ENCODE measurements at regions not wholly inside any gene's neighbourhood (a gene's known extent, or its start where the extent isn't known, plus 50 kb on each side); places are given as distances from the start of the nearest gene placed in this dataset.

DNA sequence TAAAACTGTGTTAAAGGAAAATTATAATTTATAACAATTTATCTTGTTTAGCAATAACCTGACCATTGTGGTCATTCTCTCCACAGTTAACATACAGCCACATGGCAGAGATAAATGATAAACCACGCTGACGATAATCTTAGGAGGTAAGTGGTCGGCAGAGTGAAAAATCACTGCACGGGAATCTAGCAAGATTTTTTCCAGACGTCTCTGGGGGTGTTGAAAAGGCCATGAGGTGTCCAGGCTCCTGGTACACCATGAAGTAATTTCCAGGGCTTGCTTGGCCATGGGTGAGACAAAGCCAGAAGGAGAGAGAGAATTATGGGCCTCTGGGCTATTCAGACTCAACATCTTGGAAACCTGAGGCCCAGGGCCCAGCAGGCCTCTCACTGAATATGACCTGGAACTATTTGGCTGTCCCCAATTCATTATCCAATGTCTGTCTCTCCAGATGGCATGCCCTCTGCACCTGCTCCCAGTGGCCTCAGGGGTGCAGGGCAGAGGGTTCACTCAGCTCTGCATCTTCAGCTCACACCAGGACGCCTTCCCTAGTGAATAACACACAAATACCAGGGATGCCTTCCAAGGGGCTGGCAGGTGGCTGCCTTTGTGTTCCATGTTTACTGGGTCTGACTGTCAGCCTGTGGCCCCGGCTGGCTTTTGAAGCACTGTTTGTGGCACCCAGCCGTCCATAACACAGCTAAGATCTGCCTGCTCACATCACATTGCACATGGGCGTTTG is 590.4 kb upstream of the PFKP start:
- Histone ChIP-seq H3K4me3 (ENCODE audit: low read depth in 1 of 5, low read length in 5 of 5) (no peak overlapping the region), H3K9ac (ENCODE audit: low read length in 5 of 5) (no peak overlapping the region)

DNA sequence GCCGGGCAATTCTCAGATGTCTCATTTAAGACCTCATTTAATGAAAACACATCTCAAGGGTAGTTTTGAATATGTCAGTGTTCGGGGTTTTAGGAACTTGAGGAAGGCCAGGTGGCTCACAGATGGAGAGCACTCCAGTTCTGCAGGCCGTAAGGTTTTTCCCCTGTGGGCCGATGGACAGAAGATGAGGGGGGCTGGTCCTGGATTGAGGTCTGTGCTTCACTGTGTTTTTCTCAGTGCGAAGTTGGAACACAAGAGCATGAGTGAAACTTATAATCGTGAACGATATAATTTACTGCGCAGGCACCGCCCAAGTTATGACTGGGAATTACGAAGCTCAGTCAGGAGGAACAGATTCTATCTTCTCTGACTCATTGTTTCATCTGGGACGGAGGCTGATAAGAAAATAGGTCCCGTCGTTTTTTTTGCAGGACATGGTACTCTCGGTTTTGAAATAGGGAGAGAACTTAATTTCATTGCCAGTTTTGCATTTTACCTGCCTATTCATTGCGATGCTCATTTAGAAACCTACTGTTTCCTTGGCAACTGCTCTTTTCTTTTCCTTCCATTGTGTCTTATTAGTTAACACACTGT is 591.0 kb upstream of the PFKP start:
- Histone ChIP-seq H3K4me3 (ENCODE audit: low read depth in 1 of 5, low read length in 5 of 5) (no peak overlapping the region), H3K27ac (ENCODE audit: low read depth, low read length) (peak overlapping the region; percentile 44), H3K36me3 (ENCODE audit: control insufficient read depth in 5 of 5, insufficient read depth in 5 of 5, low read length in 5 of 5) (no peaks in the 10 kb centered on the region), H3K4me1 (ENCODE audit: control insufficient read depth in 5 of 5, insufficient read depth in 5 of 5, low read length in 5 of 5) (no peaks in the 10 kb centered on the region), H3K9ac (ENCODE audit: low read length in 5 of 5) (no peak overlapping the region), H3K9me3 (ENCODE audit: control insufficient read depth in 5 of 5, low read length in 5 of 5) (peaks cover 0 to 9% (median 0%) of the 10 kb centered on the region in 5 donors), H3K27me3 (ENCODE audit: control insufficient read depth in 5 of 5, insufficient read depth in 4 of 5, low read length in 5 of 5) (peaks cover 0 to 3% (median 0%) of the 10 kb centered on the region in 5 donors)

More for the DNA sequence above, 590.4 kb upstream of the PFKP start:
- H3K27ac ChIP-seq (ENCODE audit: low read depth, low read length): no peak overlapping the region
- no peaks in the 10 kb centered on the region for H3K36me3 ChIP-seq (ENCODE audit: control insufficient read depth in 5 of 5, insufficient read depth in 5 of 5, low read length in 5 of 5)
- H3K4me1 ChIP-seq (ENCODE audit: control insufficient read depth in 5 of 5, insufficient read depth in 5 of 5, low read length in 5 of 5): no peaks in the 10 kb centered on the region
- H3K9me3 ChIP-seq (ENCODE audit: control insufficient read depth in 5 of 5, low read length in 5 of 5): peaks cover 0 to 9% (median 0%) of the 10 kb centered on the region in 5 donors
- H3K27me3 ChIP-seq (ENCODE audit: control insufficient read depth in 5 of 5, insufficient read depth in 4 of 5, low read length in 5 of 5): peaks cover 0 to 3% (median 0%) of the 10 kb centered on the region in 5 donors

DNA sequence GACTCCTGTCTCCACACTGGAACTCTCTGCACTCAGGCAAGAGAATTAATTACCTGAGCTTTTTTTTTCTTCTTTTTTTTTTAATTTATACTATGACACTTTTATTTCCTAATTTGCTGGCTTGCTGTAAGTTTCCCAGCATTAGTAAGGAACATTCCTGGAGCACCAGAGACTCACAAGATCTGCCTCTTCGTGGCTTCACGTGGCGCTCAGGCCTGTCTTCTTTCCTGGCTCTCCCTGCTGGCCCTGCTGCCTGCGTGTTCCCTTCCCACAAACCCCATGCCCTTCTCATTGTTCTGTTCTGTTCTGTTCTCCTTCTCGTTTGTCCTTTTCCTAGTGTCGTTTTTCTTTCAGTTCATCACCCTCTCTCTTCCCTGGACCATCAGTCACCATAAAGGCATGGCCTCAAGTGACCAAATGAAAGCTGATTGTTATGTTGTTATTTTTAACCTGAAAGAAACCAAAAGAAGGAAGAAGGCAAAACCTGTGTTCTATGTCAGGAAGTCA is 591.6 kb upstream of the PFKP start:
- H3K27me3 ChIP-seq (ENCODE audit: control insufficient read depth in 5 of 5, insufficient read depth in 4 of 5, low read length in 5 of 5): peaks cover 0 to 3% (median 0%) of the 10 kb centered on the region in 5 donors
- no peaks in the 10 kb centered on the region for H3K4me1 ChIP-seq (ENCODE audit: control insufficient read depth in 5 of 5, insufficient read depth in 5 of 5, low read length in 5 of 5)
- H3K4me3 ChIP-seq (ENCODE audit: low read depth in 1 of 5, low read length in 5 of 5): no peak overlapping the region
- peaks cover 0 to 9% (median 0%) of the 10 kb centered on the region in 5 donors for H3K9me3 ChIP-seq (ENCODE audit: control insufficient read depth in 5 of 5, low read length in 5 of 5)
- no peak overlapping the region for H3K9ac ChIP-seq (ENCODE audit: low read length in 5 of 5)
- peak overlapping the region; percentile 44 for H3K27ac ChIP-seq (ENCODE audit: low read depth, low read length)
- H3K36me3 ChIP-seq (ENCODE audit: control insufficient read depth in 5 of 5, insufficient read depth in 5 of 5, low read length in 5 of 5): no peaks in the 10 kb centered on the region

DNA sequence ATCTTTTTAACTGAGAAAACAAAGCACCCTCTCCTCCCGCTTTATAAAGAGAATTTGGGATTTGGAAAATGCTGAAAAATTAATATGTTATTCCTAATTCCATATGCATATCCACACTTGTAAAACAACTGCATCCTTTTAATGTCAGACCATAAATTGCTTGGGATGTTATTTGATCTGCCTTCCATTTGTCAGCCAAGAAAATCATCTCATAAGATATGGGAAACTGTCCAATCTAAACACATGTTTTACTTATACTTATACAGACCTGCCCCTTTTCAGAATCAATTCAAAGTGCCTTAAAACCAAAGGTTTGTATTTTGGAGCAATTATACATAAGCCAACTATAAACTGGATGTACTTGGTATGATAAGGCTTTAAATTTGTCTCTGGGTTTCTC is 595.5 kb upstream of the PFKP start:
- Histone ChIP-seq H3K4me3 (ENCODE audit: low read depth in 1 of 5, low read length in 5 of 5) (no peak overlapping the region), H3K27ac (ENCODE audit: low read depth, low read length) (no peak overlapping the region), H3K4me1 (ENCODE audit: control insufficient read depth in 5 of 5, insufficient read depth in 5 of 5, low read length in 5 of 5) (peaks cover 0 to 8% (median 0%) of the 10 kb centered on the region in 5 donors), H3K9me3 (ENCODE audit: control insufficient read depth in 5 of 5, low read length in 5 of 5) (peaks cover 0 to 9% (median 0%) of the 10 kb centered on the region in 5 donors), H3K36me3 (ENCODE audit: control insufficient read depth in 5 of 5, insufficient read depth in 5 of 5, low read length in 5 of 5) (no peaks in the 10 kb centered on the region), H3K9ac (ENCODE audit: low read length in 5 of 5) (no peak overlapping the region), H3K27me3 (ENCODE audit: control insufficient read depth in 5 of 5, insufficient read depth in 4 of 5, low read length in 5 of 5) (no peaks in the 10 kb centered on the region)

DNA sequence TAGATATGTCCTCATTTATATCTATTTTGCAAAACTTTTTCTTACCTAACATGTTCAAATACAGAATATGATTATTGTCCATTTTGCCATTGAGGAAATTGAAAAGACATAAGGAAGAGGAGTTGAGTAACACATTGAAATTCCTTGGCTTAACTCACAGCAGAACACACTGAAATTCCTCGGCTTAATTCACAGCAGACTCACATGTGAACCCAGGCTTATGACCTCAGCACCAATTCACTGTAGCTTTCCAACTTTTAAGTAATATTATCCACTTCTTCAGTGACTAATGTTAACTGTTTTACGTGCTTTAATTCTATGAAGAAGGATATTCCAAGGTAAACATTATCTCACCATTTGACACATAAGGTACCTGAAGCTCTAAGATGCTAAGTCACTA is 597.5 kb upstream of the PFKP start:
- Histone ChIP-seq H3K9ac (ENCODE audit: low read length in 5 of 5) (no peak overlapping the region), H3K4me1 (ENCODE audit: control insufficient read depth in 5 of 5, insufficient read depth in 5 of 5, low read length in 5 of 5) (peaks cover 0 to 8% (median 0%) of the 10 kb centered on the region in 5 donors), H3K36me3 (ENCODE audit: control insufficient read depth in 5 of 5, insufficient read depth in 5 of 5, low read length in 5 of 5) (no peaks in the 10 kb centered on the region), H3K27ac (ENCODE audit: low read depth, low read length) (no peak overlapping the region), H3K9me3 (ENCODE audit: control insufficient read depth in 5 of 5, low read length in 5 of 5) (peaks cover 0 to 9% (median 2%) of the 10 kb centered on the region in 5 donors), H3K27me3 (ENCODE audit: control insufficient read depth in 5 of 5, insufficient read depth in 4 of 5, low read length in 5 of 5) (no peaks in the 10 kb centered on the region), H3K4me3 (ENCODE audit: low read depth in 1 of 5, low read length in 5 of 5) (no peak overlapping the region)

DNA sequence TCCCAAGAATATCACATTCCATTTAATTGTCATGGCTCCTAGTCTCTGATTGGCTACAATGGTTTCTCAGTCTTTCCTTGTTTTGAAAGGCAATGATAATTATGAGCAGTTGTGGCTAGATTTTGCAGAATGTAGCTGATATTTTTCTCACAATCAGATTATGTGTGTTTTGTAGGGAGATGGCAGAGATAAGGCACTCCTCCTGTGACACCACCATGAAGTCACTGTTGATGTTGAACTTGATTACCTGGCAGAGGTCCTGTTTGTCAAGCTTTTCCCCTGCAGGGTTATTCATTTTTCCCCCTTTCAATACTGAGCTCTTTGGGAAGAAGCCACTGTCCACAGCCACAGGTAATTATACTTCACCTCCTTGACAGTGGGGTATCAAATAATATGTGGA is 602.9 kb upstream of the PFKP start:
- Histone ChIP-seq H3K9ac (ENCODE audit: low read length in 5 of 5) (no peak overlapping the region), H3K27me3 (ENCODE audit: control insufficient read depth in 5 of 5, insufficient read depth in 4 of 5, low read length in 5 of 5) (no peaks in the 10 kb centered on the region), H3K27ac (ENCODE audit: low read depth, low read length) (no peak overlapping the region), H3K4me1 (ENCODE audit: control insufficient read depth in 5 of 5, insufficient read depth in 5 of 5, low read length in 5 of 5) (no peaks in the 10 kb centered on the region), H3K36me3 (ENCODE audit: control insufficient read depth in 5 of 5, insufficient read depth in 5 of 5, low read length in 5 of 5) (no peaks in the 10 kb centered on the region), H3K9me3 (ENCODE audit: control insufficient read depth in 5 of 5, low read length in 5 of 5) (peaks cover 0 to 9% (median 0%) of the 10 kb centered on the region in 5 donors), H3K4me3 (ENCODE audit: low read depth in 1 of 5, low read length in 5 of 5) (no peak overlapping the region)

DNA sequence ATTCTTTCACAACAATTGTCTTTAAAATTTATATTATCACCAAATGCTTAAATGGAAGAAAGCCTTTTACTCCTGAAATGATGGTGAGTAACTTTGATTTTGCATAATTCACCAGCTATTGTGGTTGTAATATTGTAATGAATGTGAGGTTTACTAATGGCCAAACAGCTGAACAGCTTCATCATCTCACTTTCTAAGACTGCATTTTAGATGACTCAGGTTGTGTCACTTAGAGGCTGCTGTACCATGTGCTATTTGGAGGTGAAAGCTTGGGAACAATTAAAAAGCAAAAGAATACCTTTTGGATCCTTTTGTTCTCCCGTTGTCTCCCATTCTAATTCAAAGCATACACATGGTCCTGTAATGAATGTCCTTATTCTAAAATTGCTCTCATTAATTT is 604.0 kb upstream of the PFKP start:
- Histone ChIP-seq H3K27ac (ENCODE audit: low read depth, low read length) (no peak overlapping the region), H3K36me3 (ENCODE audit: control insufficient read depth in 5 of 5, insufficient read depth in 5 of 5, low read length in 5 of 5) (no peaks in the 10 kb centered on the region), H3K4me1 (ENCODE audit: control insufficient read depth in 5 of 5, insufficient read depth in 5 of 5, low read length in 5 of 5) (no peaks in the 10 kb centered on the region), H3K9me3 (ENCODE audit: control insufficient read depth in 5 of 5, low read length in 5 of 5) (peaks cover 0 to 9% (median 0%) of the 10 kb centered on the region in 5 donors), H3K27me3 (ENCODE audit: control insufficient read depth in 5 of 5, insufficient read depth in 4 of 5, low read length in 5 of 5) (no peaks in the 10 kb centered on the region), H3K4me3 (ENCODE audit: low read depth in 1 of 5, low read length in 5 of 5) (no peak overlapping the region), H3K9ac (ENCODE audit: low read length in 5 of 5) (no peak overlapping the region)

DNA sequence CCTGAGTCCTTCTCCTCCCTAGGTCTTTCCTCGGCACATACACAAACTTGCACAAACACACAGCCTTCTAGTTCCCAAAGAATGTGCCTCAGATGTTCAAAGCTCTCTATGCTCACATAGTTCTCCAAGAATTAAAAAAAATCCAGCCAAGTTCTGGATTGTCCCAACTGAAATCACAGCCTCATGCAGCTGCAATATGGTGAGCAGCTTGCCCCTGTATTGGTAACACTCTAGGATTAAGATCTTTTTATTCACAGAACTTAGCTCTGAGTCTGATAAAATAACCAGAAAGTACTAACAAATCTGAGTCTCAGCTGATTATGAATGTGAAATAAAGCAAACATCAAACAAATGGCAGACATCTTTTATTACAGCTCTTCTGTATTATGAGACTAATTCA is 604.8 kb upstream of the PFKP start:
- peaks cover 0 to 9% (median 0%) of the 10 kb centered on the region in 5 donors for H3K9me3 ChIP-seq (ENCODE audit: control insufficient read depth in 5 of 5, low read length in 5 of 5)
- H3K27me3 ChIP-seq (ENCODE audit: control insufficient read depth in 5 of 5, insufficient read depth in 4 of 5, low read length in 5 of 5): no peaks in the 10 kb centered on the region
- no peaks in the 10 kb centered on the region for H3K36me3 ChIP-seq (ENCODE audit: control insufficient read depth in 5 of 5, insufficient read depth in 5 of 5, low read length in 5 of 5)
- no peak overlapping the region for H3K9ac ChIP-seq (ENCODE audit: low read length in 5 of 5)
- no peak overlapping the region for H3K27ac ChIP-seq (ENCODE audit: low read depth, low read length)
- no peaks in the 10 kb centered on the region for H3K4me1 ChIP-seq (ENCODE audit: control insufficient read depth in 5 of 5, insufficient read depth in 5 of 5, low read length in 5 of 5)
- H3K4me3 ChIP-seq (ENCODE audit: low read depth in 1 of 5, low read length in 5 of 5): no peak overlapping the region

DNA sequence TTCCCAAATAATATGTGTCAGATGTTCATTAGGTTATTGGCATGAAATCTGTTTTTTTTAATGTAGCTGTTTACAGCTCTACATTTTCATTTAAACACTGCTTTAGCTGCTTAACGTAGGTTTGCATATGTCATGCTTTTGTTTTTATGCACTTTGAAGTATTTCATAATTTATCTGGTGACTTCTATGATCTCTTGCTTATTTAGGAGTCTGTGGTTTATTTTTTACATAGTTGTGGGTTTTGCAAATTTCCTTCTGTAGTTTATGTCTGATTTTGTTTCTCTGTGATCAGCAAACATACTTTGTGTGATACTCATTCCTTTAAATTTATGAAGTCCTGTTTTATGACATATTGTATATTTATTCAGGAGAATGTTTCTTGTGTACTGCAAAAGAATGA is 606.5 kb upstream of the PFKP start:
- no peaks in the 10 kb centered on the region for H3K27me3 ChIP-seq (ENCODE audit: control insufficient read depth in 5 of 5, insufficient read depth in 4 of 5, low read length in 5 of 5)
- no peak overlapping the region for H3K27ac ChIP-seq (ENCODE audit: low read depth, low read length)
- no peak overlapping the region for H3K9ac ChIP-seq (ENCODE audit: low read length in 5 of 5)
- H3K9me3 ChIP-seq (ENCODE audit: control insufficient read depth in 5 of 5, low read length in 5 of 5): peaks cover 0 to 9% (median 0%) of the 10 kb centered on the region in 5 donors
- no peaks in the 10 kb centered on the region for H3K36me3 ChIP-seq (ENCODE audit: control insufficient read depth in 5 of 5, insufficient read depth in 5 of 5, low read length in 5 of 5)
- no peak overlapping the region for H3K4me3 ChIP-seq (ENCODE audit: low read depth in 1 of 5, low read length in 5 of 5)
- H3K4me1 ChIP-seq (ENCODE audit: control insufficient read depth in 5 of 5, insufficient read depth in 5 of 5, low read length in 5 of 5): no peaks in the 10 kb centered on the region

DNA sequence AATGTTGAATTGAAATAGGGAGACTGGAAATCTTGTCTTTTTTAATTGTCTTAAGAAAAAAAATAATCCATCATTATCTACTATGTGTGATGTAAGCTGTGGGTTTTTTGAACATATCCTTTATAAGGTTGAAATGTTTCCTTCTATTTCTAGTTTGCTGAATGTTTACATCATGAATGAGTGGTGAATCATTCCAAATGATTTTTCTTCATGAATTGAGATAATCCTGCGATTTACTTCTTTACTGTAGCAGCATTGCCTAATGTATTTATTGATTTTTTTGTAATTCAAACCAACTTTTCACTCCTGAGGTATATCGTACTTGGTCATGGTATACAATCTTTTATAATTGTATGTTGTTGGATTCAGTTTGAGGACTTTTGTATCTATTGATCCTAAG is 607.6 kb upstream of the PFKP start:
- Histone ChIP-seq H3K36me3 (ENCODE audit: control insufficient read depth in 5 of 5, insufficient read depth in 5 of 5, low read length in 5 of 5) (no peaks in the 10 kb centered on the region), H3K9me3 (ENCODE audit: control insufficient read depth in 5 of 5, low read length in 5 of 5) (peaks cover 0 to 7% (median 0%) of the 10 kb centered on the region in 5 donors), H3K4me1 (ENCODE audit: control insufficient read depth in 5 of 5, insufficient read depth in 5 of 5, low read length in 5 of 5) (no peaks in the 10 kb centered on the region), H3K27ac (ENCODE audit: low read depth, low read length) (no peak overlapping the region), H3K27me3 (ENCODE audit: control insufficient read depth in 5 of 5, insufficient read depth in 4 of 5, low read length in 5 of 5) (no peaks in the 10 kb centered on the region), H3K4me3 (ENCODE audit: low read depth in 1 of 5, low read length in 5 of 5) (no peak overlapping the region), H3K9ac (ENCODE audit: low read length in 5 of 5) (no peak overlapping the region)

Data from subcutaneous abdominal adipose tissue (tissue), 5 donors.